ENCODE measurements at regions not wholly inside any gene's neighbourhood (a gene's known extent, or its start where the extent isn't known, plus 50 kb on each side); places are given as distances from the start of the nearest gene placed in this dataset.
A peak's percentile ranks its signal among the peaks of the same experiment; 100 is the strongest.

DNA sequence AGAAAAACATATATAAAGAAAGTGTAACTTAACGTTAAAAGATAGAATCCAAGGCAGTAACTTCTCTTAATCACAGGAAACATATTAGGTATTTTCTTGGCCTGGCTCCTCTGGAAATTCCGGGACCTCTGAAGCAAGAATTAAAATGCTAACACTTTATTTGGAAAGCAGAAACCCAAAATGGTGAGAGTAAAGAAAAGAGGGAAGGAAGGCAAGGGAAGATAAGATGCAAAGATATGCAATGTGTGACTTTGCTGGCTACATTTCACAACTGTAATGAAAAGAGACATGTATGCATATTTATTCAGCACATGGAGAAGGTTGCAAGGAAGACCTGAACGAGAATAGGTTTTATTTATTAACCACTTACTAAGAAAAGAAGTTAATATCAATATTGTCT lies 372.5 kb downstream of the TBL1XR1 start:
- no peak for FAIRE-seq
- no peak for TF ChIP-seq POLR2A (IDR thresholded peaks at IDR 0.05; ENCODE audit: low read depth, low read length)
- no peak for DNase-seq (ENCODE audit: insufficient read length, low spot score)

DNA sequence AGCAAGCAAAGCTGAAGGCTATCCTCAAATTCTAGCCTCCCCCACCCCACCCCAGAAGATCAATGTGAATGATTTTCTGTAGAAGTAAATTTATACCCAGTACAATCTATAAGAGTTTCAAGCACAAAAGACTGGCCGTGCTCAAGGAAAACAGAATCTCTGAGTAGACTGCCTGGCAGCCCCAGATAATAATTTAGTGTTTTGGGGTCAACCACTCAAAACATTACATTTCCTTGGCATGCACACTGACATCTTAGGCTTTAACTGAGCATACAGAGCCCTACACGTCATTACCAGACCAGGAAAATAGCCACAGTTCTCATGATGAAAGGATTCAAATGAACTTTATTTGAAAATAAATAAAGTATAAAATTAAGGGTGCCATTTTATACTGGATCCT lies 376.5 kb downstream of the TBL1XR1 start:
- FAIRE-seq (no peak), DNase-seq (ENCODE audit: insufficient read length, low spot score) (no peak)
- TF ChIP-seq POLR2A (IDR thresholded peaks at IDR 0.05; ENCODE audit: low read depth, low read length) = no peak

DNA sequence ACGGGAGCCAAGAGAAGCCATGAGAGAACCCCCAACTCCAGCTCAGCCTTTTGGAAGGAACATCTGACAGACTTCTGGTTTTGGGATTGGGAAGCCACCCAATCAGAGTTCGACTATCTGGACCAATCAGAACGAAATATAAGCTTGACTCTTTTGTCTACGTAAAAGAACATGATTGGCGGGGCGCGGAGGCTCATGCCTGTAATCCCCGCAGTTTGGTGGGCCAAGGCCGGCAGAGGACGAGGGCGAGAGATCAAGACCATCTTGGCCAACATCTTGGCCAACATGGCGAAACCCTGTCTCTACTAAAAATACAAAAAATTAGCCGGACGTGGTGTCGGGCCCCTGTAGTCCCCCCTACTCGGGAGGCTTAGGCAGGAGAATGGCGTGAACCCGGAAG lies 380.3 kb downstream of the TBL1XR1 start:
- no peak for DNase-seq (ENCODE audit: insufficient read length, low spot score)
- no peak for FAIRE-seq
- no peak for TF ChIP-seq POLR2A (IDR thresholded peaks at IDR 0.05; ENCODE audit: low read depth, low read length)

DNA sequence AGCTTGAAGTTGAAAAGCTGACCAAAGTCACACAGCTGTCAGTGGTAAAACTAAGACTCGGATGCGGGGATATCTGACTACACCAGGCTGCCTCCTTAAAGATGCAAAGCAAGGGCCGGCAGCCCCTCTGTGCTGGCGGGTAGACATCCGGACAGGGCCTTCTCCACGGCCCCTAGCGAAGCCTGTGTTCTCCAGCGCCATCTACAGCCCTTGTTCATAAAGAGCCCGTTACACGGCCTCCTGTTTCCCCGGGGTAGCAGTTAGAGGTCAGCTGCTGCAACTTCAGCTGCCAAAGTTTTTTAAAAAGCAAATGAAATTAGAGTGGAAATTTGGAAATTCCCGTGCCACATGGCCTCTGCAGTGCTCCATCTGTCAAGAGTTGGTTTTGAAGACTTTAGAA lies 383.0 kb downstream of the TBL1XR1 start:
- peak; percentile 51 for DNase-seq (ENCODE audit: insufficient read length, low spot score)
- no peak for TF ChIP-seq POLR2A (IDR thresholded peaks at IDR 0.05; ENCODE audit: low read depth, low read length)
- FAIRE-seq = peak; percentile 33

DNA sequence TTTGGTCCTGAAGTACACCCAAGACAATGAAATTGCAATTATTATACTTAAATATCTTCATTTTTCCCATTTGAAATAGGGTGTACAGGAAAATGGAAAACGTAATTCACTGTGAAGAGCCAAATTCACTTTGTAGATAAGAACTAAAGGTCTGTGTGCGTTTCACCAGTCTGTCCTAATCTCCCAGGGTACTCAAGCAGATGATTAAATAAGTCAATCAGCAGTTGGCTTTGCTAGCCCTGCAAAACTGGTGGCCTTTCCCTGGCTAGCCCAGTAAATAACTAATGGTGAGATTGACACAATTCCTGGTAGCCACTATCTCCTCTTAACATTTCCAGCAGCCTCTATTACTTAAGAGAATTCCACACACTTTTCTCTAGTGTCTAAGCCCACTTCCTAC lies 389.3 kb downstream of the TBL1XR1 start:
- FAIRE-seq (no peak), DNase-seq (ENCODE audit: insufficient read length, low spot score) (no peak)
- TF ChIP-seq POLR2A (IDR thresholded peaks at IDR 0.05; ENCODE audit: low read depth, low read length) = no peak

DNA sequence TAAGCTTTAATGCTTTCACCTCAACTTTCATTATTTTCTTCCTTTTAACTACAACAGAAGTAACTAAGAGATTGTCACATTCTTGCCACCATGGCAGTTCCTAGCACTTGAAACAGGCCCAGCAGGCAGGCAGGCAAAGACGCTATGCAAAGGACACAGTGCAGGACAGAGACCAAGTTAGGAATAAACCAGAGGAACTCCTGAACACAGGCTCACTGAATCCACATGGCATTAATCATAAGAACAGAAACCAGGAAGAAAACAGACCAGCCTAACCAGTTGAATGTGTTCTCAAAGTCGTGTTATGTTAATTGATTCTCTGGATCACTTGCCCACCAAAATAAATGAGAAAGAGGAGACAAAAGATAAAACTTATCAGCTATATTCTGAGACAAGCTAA lies 397.6 kb downstream of the TBL1XR1 start:
- FAIRE-seq (no peak), DNase-seq (ENCODE audit: insufficient read length, low spot score) (no peak)

DNA sequence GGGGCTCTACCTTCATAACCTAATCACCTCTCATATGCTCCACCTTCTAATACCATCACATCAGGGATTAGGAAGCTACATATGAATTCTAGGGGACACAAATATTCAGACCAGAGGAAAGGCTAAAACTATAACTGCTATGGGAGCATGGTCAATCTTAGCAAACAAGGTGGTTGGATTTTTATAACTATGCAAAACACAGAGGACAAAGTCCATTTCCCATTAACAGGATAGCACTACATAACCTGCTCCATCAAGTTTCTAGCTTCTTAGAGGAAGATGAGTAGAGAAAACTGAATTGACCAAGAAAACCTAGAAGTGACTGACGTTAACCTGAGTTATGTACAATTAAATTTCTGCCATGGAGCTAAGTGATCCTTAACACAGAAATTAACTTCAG lies 398.6 kb downstream of the TBL1XR1 start:
- FAIRE-seq (no peak), DNase-seq (ENCODE audit: insufficient read length, low spot score) (no peak)
- no peak for TF ChIP-seq POLR2A (IDR thresholded peaks at IDR 0.05; ENCODE audit: low read depth, low read length)

More for the DNA sequence above, 397.6 kb downstream of the TBL1XR1 start:
- no peak for TF ChIP-seq POLR2A (IDR thresholded peaks at IDR 0.05; ENCODE audit: low read depth, low read length)

GRCh38 chr3:176796371-176796770 lies 400.9 kb downstream of the TBL1XR1 start:
- DNase-seq (ENCODE audit: insufficient read length, low spot score) = no peak
- TF ChIP-seq POLR2A (IDR thresholded peaks at IDR 0.05; ENCODE audit: low read depth, low read length) = no peak
- FAIRE-seq = no peak

DNA sequence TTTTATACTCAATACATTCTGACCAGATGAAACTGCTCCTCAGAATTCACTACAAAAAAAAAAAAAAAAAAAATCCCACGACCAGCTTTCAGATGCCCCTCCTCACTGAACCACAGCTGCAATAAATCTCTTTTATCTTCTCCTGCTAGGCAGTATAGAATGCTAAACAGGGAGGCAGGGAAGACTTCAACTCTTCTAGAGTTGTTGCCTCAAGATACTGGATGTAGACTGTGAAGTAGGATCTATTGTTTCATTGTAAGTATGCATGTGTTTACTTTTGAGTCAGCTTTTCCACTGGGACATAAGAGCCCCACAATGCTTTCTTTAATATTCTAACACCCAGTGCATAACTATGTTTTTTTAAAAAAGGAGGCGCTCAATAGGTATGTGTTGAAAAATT lies 401.4 kb downstream of the TBL1XR1 start:
- DNase-seq (ENCODE audit: insufficient read length, low spot score) (no peak), FAIRE-seq (no peak)
- no peak for TF ChIP-seq POLR2A (IDR thresholded peaks at IDR 0.05; ENCODE audit: low read depth, low read length)

DNA sequence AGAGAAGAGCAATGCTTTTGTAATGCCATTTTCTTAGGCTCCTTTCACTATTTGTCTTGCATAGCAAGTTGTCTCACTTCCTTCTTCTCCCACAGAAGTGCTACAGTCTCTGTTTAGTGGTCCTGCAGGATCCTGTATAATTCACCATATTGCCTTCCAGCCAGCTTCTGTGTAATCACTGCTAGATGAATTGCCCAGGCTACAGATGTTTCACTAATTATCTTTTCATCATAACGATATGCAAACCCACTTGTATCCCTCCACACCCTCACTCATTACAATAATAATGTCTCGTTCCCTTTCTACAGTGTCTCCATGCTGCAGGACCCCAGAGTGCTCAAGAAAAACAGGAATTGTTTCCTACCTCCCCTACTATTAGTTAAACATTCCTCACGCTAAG lies 402.9 kb downstream of the TBL1XR1 start:
- no peak for FAIRE-seq
- TF ChIP-seq POLR2A (IDR thresholded peaks at IDR 0.05; ENCODE audit: low read depth, low read length) = no peak
- DNase-seq (ENCODE audit: insufficient read length, low spot score) = no peak

- no peak for DNase-seq (ENCODE audit: insufficient read length, low spot score)
- TF ChIP-seq POLR2A (IDR thresholded peaks at IDR 0.05; ENCODE audit: low read depth, low read length) = no peak
- FAIRE-seq = no peak
These were observed 407.3 kb downstream of the TBL1XR1 start for GRCh38 chr3:176789947-176790346.

GRCh38 chr3:176789281-176789705 lies 408.0 kb downstream of the TBL1XR1 start:
- TF ChIP-seq POLR2A (IDR thresholded peaks at IDR 0.05; ENCODE audit: low read depth, low read length) = no peak
- FAIRE-seq = no peak
- DNase-seq (ENCODE audit: insufficient read length, low spot score) = no peak

GRCh38 chr3:176787506-176787905 lies 409.8 kb downstream of the TBL1XR1 start:
- no peak for TF ChIP-seq POLR2A (IDR thresholded peaks at IDR 0.05; ENCODE audit: low read depth, low read length)
- no peak for DNase-seq (ENCODE audit: insufficient read length, low spot score)

GRCh38 chr3:176785171-176785570 lies 412.1 kb downstream of the TBL1XR1 start:
- FAIRE-seq (no peak), DNase-seq (ENCODE audit: insufficient read length, low spot score) (no peak)
- no peak for TF ChIP-seq POLR2A (IDR thresholded peaks at IDR 0.05; ENCODE audit: low read depth, low read length)

More at GRCh38 chr3:176787506-176787905, 409.8 kb downstream of the TBL1XR1 start:
- no peak for FAIRE-seq

DNA sequence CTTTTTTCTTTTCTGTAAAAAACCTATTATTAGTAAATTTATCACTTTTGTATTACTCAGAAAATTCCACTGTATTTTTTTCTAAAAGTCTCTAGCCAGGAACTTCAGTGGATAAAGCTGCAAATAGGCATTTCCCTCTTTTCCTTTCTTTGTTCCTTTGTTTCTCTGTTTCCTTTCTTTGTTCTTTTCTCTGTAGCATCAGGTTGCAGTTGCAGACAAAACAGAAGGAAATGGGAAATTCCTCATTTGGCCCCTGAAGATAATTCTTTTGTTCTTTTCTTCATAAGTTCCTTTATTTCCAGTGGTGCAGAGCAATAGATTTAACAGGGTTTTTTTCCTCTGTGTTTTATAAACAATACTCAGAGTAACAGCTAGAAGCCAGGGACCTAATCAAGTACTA lies 416.5 kb downstream of the TBL1XR1 start:
- FAIRE-seq = no peak
- TF ChIP-seq POLR2A (IDR thresholded peaks at IDR 0.05; ENCODE audit: low read depth, low read length) = no peak
- DNase-seq (ENCODE audit: insufficient read length, low spot score) = no peak

DNA sequence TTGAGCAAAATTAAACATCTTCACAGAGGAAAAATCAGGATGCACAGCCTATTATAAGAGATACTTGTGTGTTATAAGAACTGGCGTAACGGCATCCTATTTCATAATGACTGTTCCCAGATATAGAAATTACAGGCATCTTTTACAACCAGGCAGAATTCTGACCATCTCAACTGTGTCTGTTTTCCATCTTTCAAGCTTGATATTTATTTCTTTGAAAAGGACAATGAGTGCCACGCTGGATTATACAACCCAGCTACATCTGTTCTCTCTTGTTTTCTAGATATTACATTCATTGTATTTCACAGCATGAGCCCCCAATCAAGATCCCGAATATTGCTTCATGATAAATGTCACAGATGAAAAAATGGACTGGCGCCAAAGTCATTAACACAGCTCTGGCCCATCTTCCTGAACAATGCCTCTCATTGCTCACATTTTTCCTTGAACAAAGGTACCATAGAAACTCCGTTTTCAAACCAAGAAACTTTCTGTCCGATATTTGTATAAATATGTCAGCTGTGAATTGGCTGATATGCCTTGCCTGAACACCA lies 420.6 kb downstream of the TBL1XR1 start:
- FAIRE-seq (no peak), DNase-seq (ENCODE audit: insufficient read length, low spot score) (no peak)
- no peak for TF ChIP-seq POLR2A (IDR thresholded peaks at IDR 0.05; ENCODE audit: low read depth, low read length)

All from H54 (cell line).